Prostate gland (tissue), 2 donors: ENCODE measurements at regions not wholly inside any gene's neighbourhood (a gene's known extent, or its start where the extent isn't known, plus 50 kb on each side); places are given as distances from the start of the nearest gene placed in this dataset.

ENCODE experiments used
- DNase-seq: peaks from one replicate; pipeline ENCODE4 v3.0.0-alpha.2; 2019; ENCODE audit warnings: low spot score
- H3K27ac ChIP-seq, 2 donors: fragments of 200-600 bp; sonication (generic); 2 replicates each; pipeline ENCODE4 v1.5.1; 2017 to 2019
- H3K27me3 ChIP-seq: fragments of 200-600 bp; sonication (generic); replicated peaks from 2 replicates; pipeline ENCODE4 v1.5.1; 2019; ENCODE audit not compliant: insufficient read depth
- H3K36me3 ChIP-seq, 2 donors: fragments of 200-600 bp; sonication (generic); 1 replicate in 1 of 2; 2 replicates in 1 of 2; pipeline versions ENCODE4 v1.5.1 to v1.8.1; 2017 to 2019
- H3K4me1 ChIP-seq: fragments of 200-600 bp; sonication (generic); replicated peaks from 2 replicates; pipeline ENCODE4 v1.5.1; 2019
- H3K4me3 ChIP-seq, 2 donors: fragments of 200-600 bp; sonication (generic); 2 replicates each; pipeline ENCODE4 v1.5.1; 2017 to 2019
- H3K9me3 ChIP-seq: fragments of 200-600 bp; sonication (generic); 2 replicates; pipeline ENCODE4 v1.5.1; 2017
- POLR2A ChIP-seq: fragments of 450-650 bp; IDR thresholded peaks from one replicate; pipeline ENCODE4 v1.6.1; 2016; ENCODE audit warnings: antibody characterized with exemption, mild to moderate bottlenecking
- POLR2AphosphoS5 ChIP-seq: sonication (generic); formaldehyde crosslinking; IDR thresholded peaks from one replicate; pipeline ENCODE4 v1.6.1; 2017; ENCODE audit warnings: antibody characterized with exemption
- WGBS: methylation state at CpG from one replicate; pipeline ENCODE4 v1.1.5; 2018; 5-methylcytosine and 5-hydroxymethylcytosine counted together
- intact Hi-C: fragments of 100-400 bp; cut with DNase I; formaldehyde crosslinking; loops from one replicate; pipeline ENCODE4 v1.14.2; 2022
- TF ChIP-seq, protein P1 (sequence below), 4 experiments: fragments of 200-600 bp in 2 of 4; fragments of 450-650 bp in 2 of 4; sonication (generic) in 2 of 4; IDR thresholded peaks; 1 replicate in 3 of 4; 2 replicates in 1 of 4; pipeline ENCODE4 v1.5.1; 2016 to 2019; ENCODE audit warnings: antibody characterized with exemption in 4 of 4, mild to moderate bottlenecking in 2 of 4, moderate library complexity in 2 of 4

DNA sequence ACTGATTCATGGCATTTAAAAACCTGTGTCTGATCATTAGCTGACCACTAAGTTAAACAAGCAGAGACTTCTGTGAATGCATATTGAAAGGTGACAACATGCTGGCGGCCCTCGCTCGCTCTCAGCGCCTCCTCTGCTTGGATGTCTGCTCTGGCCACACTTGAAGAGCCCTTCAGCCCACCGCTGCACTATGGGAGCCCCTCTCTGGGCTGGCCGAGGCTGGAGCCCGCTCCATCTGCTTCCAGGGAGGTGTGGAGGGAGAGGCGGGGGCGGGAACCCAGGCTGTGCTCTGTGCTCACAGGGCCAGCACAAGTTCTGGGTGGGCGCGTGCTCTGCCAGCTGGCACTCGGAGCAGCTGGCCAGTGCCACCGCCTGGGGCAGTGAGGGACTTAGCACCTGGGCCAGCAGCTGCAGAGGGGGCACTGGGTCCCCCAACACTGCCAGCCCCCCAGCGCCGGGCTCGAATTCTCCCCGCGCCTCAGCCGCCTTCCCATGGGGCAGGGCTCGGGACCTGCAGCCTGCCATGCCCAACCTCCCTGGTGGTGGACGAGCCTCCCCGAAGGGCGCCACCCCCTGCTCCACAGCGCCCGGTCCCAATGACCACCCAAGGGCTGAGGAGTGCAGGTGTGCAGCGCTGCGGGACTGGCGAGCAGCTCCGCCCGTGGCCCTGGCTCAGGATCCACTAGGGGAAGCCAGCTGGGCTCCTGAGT is 252.4 kb downstream of the ZIC4 start:
- DNase-seq = no peak
- H3K36me3 ChIP-seq = no peaks in the 10 kb centered on the region
- WGBS = 86% methylated on average over 24 of the region's 30 CpGs
- intact Hi-C loops = no loop called here
- no peaks in the 10 kb centered on the region for H3K4me1 ChIP-seq
- no peak overlapping the region for H3K4me3 ChIP-seq
- no peaks in the 10 kb centered on the region for H3K27me3 ChIP-seq
- H3K27ac ChIP-seq = no peak overlapping the region
- no peaks in the 10 kb centered on the region for H3K9me3 ChIP-seq
- TF ChIP-seq POLR2AphosphoS5 = no peak
- TF ChIP-seq, protein P1, sequence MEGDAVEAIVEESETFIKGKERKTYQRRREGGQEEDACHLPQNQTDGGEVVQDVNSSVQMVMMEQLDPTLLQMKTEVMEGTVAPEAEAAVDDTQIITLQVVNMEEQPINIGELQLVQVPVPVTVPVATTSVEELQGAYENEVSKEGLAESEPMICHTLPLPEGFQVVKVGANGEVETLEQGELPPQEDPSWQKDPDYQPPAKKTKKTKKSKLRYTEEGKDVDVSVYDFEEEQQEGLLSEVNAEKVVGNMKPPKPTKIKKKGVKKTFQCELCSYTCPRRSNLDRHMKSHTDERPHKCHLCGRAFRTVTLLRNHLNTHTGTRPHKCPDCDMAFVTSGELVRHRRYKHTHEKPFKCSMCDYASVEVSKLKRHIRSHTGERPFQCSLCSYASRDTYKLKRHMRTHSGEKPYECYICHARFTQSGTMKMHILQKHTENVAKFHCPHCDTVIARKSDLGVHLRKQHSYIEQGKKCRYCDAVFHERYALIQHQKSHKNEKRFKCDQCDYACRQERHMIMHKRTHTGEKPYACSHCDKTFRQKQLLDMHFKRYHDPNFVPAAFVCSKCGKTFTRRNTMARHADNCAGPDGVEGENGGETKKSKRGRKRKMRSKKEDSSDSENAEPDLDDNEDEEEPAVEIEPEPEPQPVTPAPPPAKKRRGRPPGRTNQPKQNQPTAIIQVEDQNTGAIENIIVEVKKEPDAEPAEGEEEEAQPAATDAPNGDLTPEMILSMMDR (IDR thresholded peaks at IDR 0.05) = no peak
- TF ChIP-seq POLR2A = no peak

DNA sequence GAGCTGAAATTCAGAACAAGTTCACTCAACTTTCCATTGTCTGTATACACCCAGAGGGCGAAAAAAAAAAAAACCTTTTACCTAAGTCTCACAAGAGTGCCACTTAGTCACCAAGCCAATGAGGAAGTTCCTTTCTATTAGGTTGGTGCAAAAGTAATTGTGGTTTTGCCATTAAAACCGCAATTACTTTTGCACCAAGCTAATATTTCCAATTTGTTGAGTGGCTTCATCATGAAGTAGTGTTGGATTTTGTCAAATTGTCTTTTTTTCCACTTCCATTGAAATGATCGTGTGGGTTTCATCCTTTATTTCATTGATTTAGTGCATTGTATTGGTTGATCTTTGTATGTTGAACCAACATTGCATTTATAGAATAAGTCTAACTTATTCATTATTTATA is 253.9 kb downstream of the ZIC4 start:
- Histone ChIP-seq H3K9me3 (no peaks in the 10 kb centered on the region), H3K27ac (no peak overlapping the region), H3K4me1 (no peaks in the 10 kb centered on the region), H3K36me3 (no peaks in the 10 kb centered on the region), H3K27me3 (no peaks in the 10 kb centered on the region), H3K4me3 (no peak overlapping the region)
- intact Hi-C loops = no loop called here
- DNase-seq = no peak
- WGBS = 81% methylated on average over 3 of the region's 3 CpGs
- no peak for TF ChIP-seq POLR2A
- no peak for TF ChIP-seq POLR2AphosphoS5
- TF ChIP-seq, protein P1 (IDR thresholded peaks at IDR 0.05) = no peak

DNA sequence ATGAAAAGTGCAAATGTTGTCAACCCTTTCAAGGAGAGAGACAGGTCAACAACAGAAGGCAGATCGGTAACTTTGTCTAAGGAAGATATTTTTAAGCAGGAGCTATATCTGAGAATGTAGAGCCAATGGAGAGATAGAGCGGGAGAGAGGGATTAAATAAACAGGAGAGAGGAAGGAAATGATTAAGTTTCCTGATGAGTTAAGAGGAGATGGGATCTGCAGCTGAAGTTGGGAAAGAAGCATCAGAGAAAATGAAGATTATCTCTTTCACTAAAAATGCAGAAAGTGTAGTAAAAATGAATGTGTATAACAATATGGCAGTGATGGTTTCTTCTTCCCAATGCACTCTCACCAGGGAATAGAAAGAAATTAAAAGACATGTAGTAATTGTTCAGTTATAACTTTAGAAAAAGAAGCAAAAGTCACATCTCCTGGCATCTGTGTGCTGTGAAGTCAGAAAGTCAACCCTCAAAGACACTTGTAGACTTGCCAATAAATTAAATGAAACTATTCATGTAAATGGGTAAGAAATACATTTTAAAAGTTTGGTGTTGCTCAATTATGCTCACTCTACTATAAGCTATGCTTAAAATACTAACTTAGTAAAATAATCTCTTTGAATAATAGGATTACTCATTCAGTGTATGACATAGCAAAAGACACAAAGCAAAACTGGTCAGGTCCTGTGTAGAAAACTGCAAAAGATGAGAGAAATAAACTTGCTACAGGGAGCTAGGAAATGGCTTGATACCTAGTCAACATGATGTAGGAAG is 264.6 kb downstream of the ZIC4 start:
- Histone ChIP-seq H3K9me3 (no peaks in the 10 kb centered on the region), H3K27ac (no peak overlapping the region), H3K27me3 (no peaks in the 10 kb centered on the region), H3K4me3 (no peak overlapping the region), H3K4me1 (no peaks in the 10 kb centered on the region), H3K36me3 (no peaks in the 10 kb centered on the region)
- intact Hi-C loops = no loop called here
- TF ChIP-seq, protein P1 (IDR thresholded peaks at IDR 0.05) = no peak
- TF ChIP-seq POLR2A (no peak), POLR2AphosphoS5 (no peak)
- WGBS = 60% methylated on average over 2 of the region's 2 CpGs
- no peak for DNase-seq

DNA sequence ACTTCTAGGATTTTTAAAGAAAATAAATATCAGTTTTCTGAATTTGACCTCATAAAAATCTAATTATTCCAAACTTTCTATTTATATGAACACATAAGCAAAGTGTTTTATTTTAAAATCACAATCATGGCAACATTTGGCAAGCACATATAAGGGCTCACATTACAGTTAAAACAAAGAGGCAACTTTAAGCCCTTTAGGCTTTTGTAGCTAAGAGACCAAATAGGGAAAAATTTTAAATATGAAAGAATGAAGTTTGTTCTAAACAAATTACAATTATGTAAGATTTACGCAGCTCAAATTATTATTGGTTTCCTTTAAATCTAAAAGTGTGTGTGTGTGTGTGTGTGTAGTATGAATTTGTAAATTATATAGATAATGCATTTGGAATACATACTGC is 267.0 kb downstream of the ZIC4 start:
- H3K27ac ChIP-seq = no peak overlapping the region
- intact Hi-C loops = no loop called here
- WGBS = 83% methylated on average over 1 of the region's 1 CpG
- TF ChIP-seq, protein P1 (IDR thresholded peaks at IDR 0.05) = no peak
- TF ChIP-seq POLR2AphosphoS5 (no peak), POLR2A (no peak)
- H3K4me1 ChIP-seq = no peaks in the 10 kb centered on the region
- no peak for DNase-seq
- H3K27me3 ChIP-seq = no peaks in the 10 kb centered on the region
- no peaks in the 10 kb centered on the region for H3K36me3 ChIP-seq
- no peaks in the 10 kb centered on the region for H3K9me3 ChIP-seq
- no peak overlapping the region for H3K4me3 ChIP-seq

DNA sequence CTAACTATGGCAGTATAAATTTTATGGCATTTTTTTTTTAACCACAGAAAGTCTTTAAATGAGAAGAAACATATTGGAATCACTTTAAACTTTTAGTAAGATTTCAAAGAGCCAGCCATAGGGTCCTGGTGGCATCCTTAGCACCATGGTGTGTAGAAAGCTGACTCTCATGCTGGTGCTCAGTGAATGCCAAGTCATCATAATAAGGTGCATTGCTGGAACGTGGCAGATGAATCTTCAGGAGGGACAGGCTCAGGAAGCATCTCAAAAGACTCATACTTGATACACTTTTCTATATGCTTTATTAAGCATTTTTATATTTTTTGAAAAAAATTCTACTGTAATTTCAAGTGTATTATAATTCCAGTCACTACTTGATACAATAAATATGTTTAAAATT is 274.2 kb downstream of the ZIC4 start:
- DNase-seq = no peak
- Histone ChIP-seq H3K27ac (no peak overlapping the region), H3K36me3 (no peaks in the 10 kb centered on the region), H3K27me3 (no peaks in the 10 kb centered on the region), H3K9me3 (no peaks in the 10 kb centered on the region), H3K4me3 (no peak overlapping the region), H3K4me1 (no peaks in the 10 kb centered on the region)
- intact Hi-C loops = no loop called here
- WGBS = 74% methylated on average over 1 of the region's 1 CpG
- TF ChIP-seq, protein P1 (IDR thresholded peaks at IDR 0.05) = no peak
